NB4 (cell line): ENCODE measurements at regions not wholly inside any gene's neighbourhood (a gene's known extent, or its start where the extent isn't known, plus 50 kb on each side); places are given as distances from the start of the nearest gene placed in this dataset.

ENCODE experiments used
- DNase-seq: peaks from one replicate; pipeline ENCODE4 v3.0.0; 2010; ENCODE audit warnings: low read depth
- H3K4me3 ChIP-seq: one replicate; pipeline ENCODE4 v1.5.1; 2011; ENCODE audit warnings: mild to moderate bottlenecking, low read depth, low read length, moderate library complexity
- CTCF ChIP-seq: IDR thresholded peaks from one replicate; pipeline ENCODE4 v1.5.1; 2012; ENCODE audit warnings: low read depth, low read length
- MYC ChIP-seq: IDR thresholded peaks from 2 replicates; pipeline ENCODE4 v1.6.1; 2011; ENCODE audit warnings: low read depth, low read length
- POLR2A ChIP-seq: IDR thresholded peaks from 2 replicates; pipeline ENCODE4 v1.6.1; 2011; ENCODE audit warnings: mild to moderate bottlenecking; ENCODE audit not compliant: insufficient read length; ENCODE audit errors: extremely low read depth
- TF ChIP-seq, protein P1 (sequence below): IDR thresholded peaks from 2 replicates; pipeline ENCODE4 v1.6.1; 2011; ENCODE audit warnings: low read depth, low read length

DNA sequence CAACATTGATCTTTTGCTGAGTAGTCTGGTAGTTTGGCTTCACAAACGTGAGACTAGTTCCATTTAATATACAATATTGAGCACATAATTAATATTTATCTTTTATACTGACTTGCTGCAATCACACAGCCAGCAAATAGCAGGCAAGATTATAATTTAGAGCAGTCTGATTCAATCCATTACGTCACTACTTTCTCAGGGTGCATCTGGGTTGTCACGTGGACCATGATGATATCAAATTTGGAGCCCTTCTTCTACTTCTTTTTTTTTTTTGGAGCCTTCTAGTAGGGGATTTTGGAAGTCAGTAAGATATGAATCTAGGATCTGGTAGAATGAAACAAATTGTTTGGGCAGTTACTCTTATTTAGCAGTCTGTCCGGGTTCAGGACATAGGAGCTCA is 100.6 kb upstream of the SLC5A9 start:
- no peak for TF ChIP-seq POLR2A
- no peak for TF ChIP-seq CTCF
- TF ChIP-seq MYC: no peak
- DNase-seq: no peak
- no peak overlapping the region for H3K4me3 ChIP-seq

- TF ChIP-seq, protein P1, sequence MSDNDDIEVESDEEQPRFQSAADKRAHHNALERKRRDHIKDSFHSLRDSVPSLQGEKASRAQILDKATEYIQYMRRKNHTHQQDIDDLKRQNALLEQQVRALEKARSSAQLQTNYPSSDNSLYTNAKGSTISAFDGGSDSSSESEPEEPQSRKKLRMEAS: no peak
- no peak for TF ChIP-seq CTCF
- TF ChIP-seq POLR2A: no peak
- TF ChIP-seq MYC: no peak
- no peak overlapping the region for H3K4me3 ChIP-seq
- no peak for DNase-seq
Measured at GRCh38 chr1:48120621-48121020, 101.9 kb upstream of the SLC5A9 start.

GRCh38 chr1:48115835-48116234 is 106.7 kb upstream of the SLC5A9 start:
- TF ChIP-seq POLR2A (no peak), CTCF (no peak), MYC (no peak)
- TF ChIP-seq, protein P1: no peak
- DNase-seq: no peak
- no peak overlapping the region for H3K4me3 ChIP-seq

- DNase-seq: no peak
Measured at GRCh38 chr1:48114596-48115382, 107.7 kb upstream of the SLC5A9 start.

DNA sequence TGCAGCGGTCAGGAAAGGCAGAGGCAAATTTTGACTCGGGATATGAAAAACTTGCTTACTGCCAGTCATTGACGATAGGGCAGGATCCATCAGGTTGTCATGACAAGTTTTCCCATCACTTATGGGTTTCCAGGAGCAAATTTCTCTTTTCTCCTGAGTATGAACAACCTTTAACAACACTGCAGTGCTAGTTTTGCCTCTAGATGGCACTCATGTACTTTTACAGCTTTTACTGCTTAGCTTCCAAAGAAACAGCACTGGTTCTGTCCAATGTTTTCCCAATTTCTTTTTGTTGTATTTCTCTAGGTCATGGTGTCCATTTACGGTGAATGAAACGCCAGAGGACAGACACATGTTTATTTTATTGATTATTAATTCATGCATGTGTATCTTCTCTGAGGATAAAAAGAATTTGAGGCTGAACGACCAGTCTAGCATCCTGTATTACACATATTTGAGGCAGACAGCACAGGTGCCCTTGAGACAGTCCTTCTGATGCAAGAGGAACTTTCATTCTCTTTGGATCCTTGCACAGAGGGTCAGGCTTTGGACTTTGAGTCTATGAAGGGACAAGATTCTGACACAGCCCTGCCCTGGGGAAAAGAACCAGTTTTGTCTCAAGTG is 112.3 kb upstream of the TRABD2B start:
- no peak overlapping the region for H3K4me3 ChIP-seq
- peak; percentile 43 for DNase-seq
- TF ChIP-seq MYC (no peak), CTCF (peak; percentile 68)

More at GRCh38 chr1:48114596-48115382, 107.7 kb upstream of the SLC5A9 start:
- H3K4me3 ChIP-seq: no peak overlapping the region
- TF ChIP-seq, protein P1: no peak

- DNase-seq: no peak
- TF ChIP-seq MYC (no peak), CTCF (no peak), POLR2A (no peak)
- TF ChIP-seq, protein P1: no peak
- H3K4me3 ChIP-seq: no peak overlapping the region
Measured at GRCh38 chr1:48107516-48107915, 110.3 kb upstream of the TRABD2B start.
